ELR (cell line): ENCODE measurements at regions not wholly inside any gene's neighbourhood (a gene's known extent, or its start where the extent isn't known, plus 50 kb on each side); places are given as distances from the start of the nearest gene placed in this dataset.
"Not testable (repeated sequence)": the region's sequence is repeated elsewhere in the genome, so short reads cannot be mapped to it uniquely, and the experiment has no call there.

Experiments
- DNase-seq: peaks from one replicate; pipeline ENCODE4 v3.0.0-alpha.2; 2015; ENCODE audit warnings: low read depth

- DNase-seq, result no peak
Measured at GRCh38 chr14:104304451-104305351, 166.3 kb downstream of the KIF26A start.

GRCh38 chr14:104305511-104306449 lies 167.4 kb downstream of the KIF26A start:
- no peak for DNase-seq

GRCh38 chr14:104306450-104307040 lies 168.2 kb downstream of the KIF26A start:
- DNase-seq, result no peak

- DNase-seq, result no peak
Measured at GRCh38 chr14:104307246-104307626, 168.8 kb downstream of the KIF26A start.

- DNase-seq, result no peak
Measured at GRCh38 chr14:104307627-104308401, 169.4 kb downstream of the KIF26A start.

GRCh38 chr14:104308534-104308933 lies 170.1 kb downstream of the KIF26A start:
- not testable (repeated sequence) for DNase-seq

- DNase-seq, result no peak
Measured at GRCh38 chr14:104309657-104310369, 171.4 kb downstream of the KIF26A start.

- no peak for DNase-seq
Measured at GRCh38 chr14:104311358-104311757, 173.0 kb downstream of the KIF26A start.

- DNase-seq, result no peak
Measured at GRCh38 chr14:104313674-104314073, 175.3 kb downstream of the KIF26A start.

- DNase-seq, result no peak
Measured at GRCh38 chr14:104314251-104314941, 176.0 kb downstream of the KIF26A start.

- no peak for DNase-seq
Measured at GRCh38 chr14:104315169-104315568, 176.8 kb downstream of the KIF26A start.

GRCh38 chr14:104315625-104316024 lies 177.2 kb downstream of the KIF26A start:
- no peak for DNase-seq

- no peak for DNase-seq
Measured at GRCh38 chr14:104316121-104316722, 177.8 kb downstream of the KIF26A start.

GRCh38 chr14:104316723-104317491 lies 178.5 kb downstream of the KIF26A start:
- no peak for DNase-seq

- no peak for DNase-seq
Measured at GRCh38 chr14:104317492-104317805, 179.1 kb downstream of the KIF26A start.

GRCh38 chr14:104317975-104318557 lies 179.7 kb downstream of the KIF26A start:
- no peak for DNase-seq

- DNase-seq, result no peak
Measured at GRCh38 chr14:104318558-104319490, 180.4 kb downstream of the KIF26A start.
